ENCODE measurements at regions not wholly inside any gene's neighbourhood (a gene's known extent, or its start where the extent isn't known, plus 50 kb on each side); places are given as distances from the start of the nearest gene placed in this dataset.

- H3K27ac ChIP-seq (ENCODE audit: low read length): no peak overlapping the region
- intact Hi-C loops (cut with micrococcal nuclease; ENCODE audit: unreplicated experiment): no loop called here
Measured at GRCh38 chr13:74017301-74018061, 116.7 kb downstream of the KLF12 start.

DNA sequence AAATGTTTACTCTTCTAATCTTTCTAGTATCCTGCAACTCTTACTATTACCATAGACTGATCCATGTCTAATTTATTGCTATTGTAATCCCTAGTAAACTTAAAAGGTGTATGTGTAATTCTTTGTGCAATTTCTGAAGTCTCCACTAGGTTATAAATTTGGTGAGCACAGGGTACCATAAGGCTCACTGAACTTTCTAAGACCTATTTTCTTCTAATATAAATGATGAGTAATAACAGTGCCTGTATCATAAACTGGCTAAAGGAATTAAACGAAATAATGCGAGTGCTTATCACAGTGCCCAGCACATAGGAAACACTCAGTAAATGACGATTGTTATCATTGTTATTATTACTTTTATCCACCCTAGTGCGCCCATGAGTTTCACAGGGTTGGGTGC, 119.1 kb downstream of the KLF12 start:
- in situ Hi-C loops (cut with HindIII; ENCODE audit: low pct_unique_long_range_greater_than_20kb, low sequenced_read_pairs): no loop called here
- intact Hi-C loops (cut with micrococcal nuclease; ENCODE audit: unreplicated experiment): no loop called here
- ATAC-seq (no peak), DNase-seq (ENCODE audit: low read depth, low spot score) (no peak)
- POLR2A ChIA-PET: no interaction called here
- TF ChIP-seq TCF7L2 (IDR thresholded peaks at IDR 0.05; ENCODE audit: low read depth, low read length) (no peak), POLR2AphosphoS5 (IDR thresholded peaks at IDR 0.05; ENCODE audit: low read depth, low read length) (no peak)
- Histone ChIP-seq H3K36me3 (ENCODE audit: control insufficient read depth, insufficient read depth, low read length) (no peaks in the 10 kb centered on the region), H3K27ac (ENCODE audit: low read length) (no peak overlapping the region), H3K27me3 (ENCODE audit: control insufficient read depth, insufficient read depth, low read length) (no peaks in the 10 kb centered on the region), H3K4me1 (ENCODE audit: control insufficient read depth, insufficient read depth, low read length) (no peaks in the 10 kb centered on the region), H3K4me3 (ENCODE audit: low read depth in 2 of 2, low read length in 2 of 2) (no peak overlapping the region), H3K9me3 (ENCODE audit: control insufficient read depth, insufficient read depth, low read depth, low read length) (no peaks in the 10 kb centered on the region)
- CTCF ChIA-PET: no interaction called here
- BruUV-seq (replicated peaks): no TSS peak

More at GRCh38 chr13:74017301-74018061, 116.7 kb downstream of the KLF12 start:
- ChIA-PET POLR2A (no interaction called here), CTCF (no interaction called here)
- Histone ChIP-seq H3K4me1 (ENCODE audit: control insufficient read depth, insufficient read depth, low read length) (no peaks in the 10 kb centered on the region), H3K27me3 (ENCODE audit: control insufficient read depth, insufficient read depth, low read length) (no peaks in the 10 kb centered on the region), H3K9me3 (ENCODE audit: control insufficient read depth, insufficient read depth, low read depth, low read length) (no peaks in the 10 kb centered on the region), H3K4me3 (ENCODE audit: low read depth in 2 of 2, low read length in 2 of 2) (no peak overlapping the region), H3K36me3 (ENCODE audit: control insufficient read depth, insufficient read depth, low read length) (no peaks in the 10 kb centered on the region)
- TF ChIP-seq TCF7L2 (IDR thresholded peaks at IDR 0.05; ENCODE audit: low read depth, low read length): no peak
- no peak for TF ChIP-seq POLR2AphosphoS5 (IDR thresholded peaks at IDR 0.05; ENCODE audit: low read depth, low read length)
- no peak for TF ChIP-seq SIN3A (IDR thresholded peaks at IDR 0.05; ENCODE audit: borderline replicate concordance, insufficient read depth, low read depth, low read length)
- no peak for TF ChIP-seq REST (IDR thresholded peaks at IDR 0.05; ENCODE audit: insufficient read depth in 1 of 2, low read depth in 2 of 2, low read length in 1 of 2)
- ATAC-seq (no peak), DNase-seq (ENCODE audit: low read depth, low spot score) (no peak)
- no TSS peak for BruUV-seq (replicated peaks)
- in situ Hi-C loops (cut with HindIII; ENCODE audit: low pct_unique_long_range_greater_than_20kb, low sequenced_read_pairs): no loop called here

GRCh38 chr13:74009100-74009668, 125.0 kb downstream of the KLF12 start:
- in situ Hi-C loops (cut with HindIII; ENCODE audit: low pct_unique_long_range_greater_than_20kb, low sequenced_read_pairs) (no loop called here), intact Hi-C loops (cut with micrococcal nuclease; ENCODE audit: unreplicated experiment) (no loop called here)
- Histone ChIP-seq H3K4me3 (ENCODE audit: low read depth in 2 of 2, low read length in 2 of 2) (no peak overlapping the region), H3K27me3 (ENCODE audit: control insufficient read depth, insufficient read depth, low read length) (no peaks in the 10 kb centered on the region), H3K4me1 (ENCODE audit: control insufficient read depth, insufficient read depth, low read length) (no peaks in the 10 kb centered on the region), H3K9me3 (ENCODE audit: control insufficient read depth, insufficient read depth, low read depth, low read length) (no peaks in the 10 kb centered on the region), H3K27ac (ENCODE audit: low read length) (no peak overlapping the region), H3K36me3 (ENCODE audit: control insufficient read depth, insufficient read depth, low read length) (no peaks in the 10 kb centered on the region)
- DNase-seq (ENCODE audit: low read depth, low spot score) (no peak), ATAC-seq (no peak)
- CTCF ChIA-PET: no interaction called here
- POLR2A ChIA-PET: no interaction called here
- no peak for TF ChIP-seq POLR2AphosphoS5 (IDR thresholded peaks at IDR 0.05; ENCODE audit: low read depth, low read length)
- TF ChIP-seq SIN3A (IDR thresholded peaks at IDR 0.05; ENCODE audit: borderline replicate concordance, insufficient read depth, low read depth, low read length): no peak
- TF ChIP-seq REST (IDR thresholded peaks at IDR 0.05; ENCODE audit: insufficient read depth in 1 of 2, low read depth in 2 of 2, low read length in 1 of 2): no peak
- TF ChIP-seq, protein P1, sequence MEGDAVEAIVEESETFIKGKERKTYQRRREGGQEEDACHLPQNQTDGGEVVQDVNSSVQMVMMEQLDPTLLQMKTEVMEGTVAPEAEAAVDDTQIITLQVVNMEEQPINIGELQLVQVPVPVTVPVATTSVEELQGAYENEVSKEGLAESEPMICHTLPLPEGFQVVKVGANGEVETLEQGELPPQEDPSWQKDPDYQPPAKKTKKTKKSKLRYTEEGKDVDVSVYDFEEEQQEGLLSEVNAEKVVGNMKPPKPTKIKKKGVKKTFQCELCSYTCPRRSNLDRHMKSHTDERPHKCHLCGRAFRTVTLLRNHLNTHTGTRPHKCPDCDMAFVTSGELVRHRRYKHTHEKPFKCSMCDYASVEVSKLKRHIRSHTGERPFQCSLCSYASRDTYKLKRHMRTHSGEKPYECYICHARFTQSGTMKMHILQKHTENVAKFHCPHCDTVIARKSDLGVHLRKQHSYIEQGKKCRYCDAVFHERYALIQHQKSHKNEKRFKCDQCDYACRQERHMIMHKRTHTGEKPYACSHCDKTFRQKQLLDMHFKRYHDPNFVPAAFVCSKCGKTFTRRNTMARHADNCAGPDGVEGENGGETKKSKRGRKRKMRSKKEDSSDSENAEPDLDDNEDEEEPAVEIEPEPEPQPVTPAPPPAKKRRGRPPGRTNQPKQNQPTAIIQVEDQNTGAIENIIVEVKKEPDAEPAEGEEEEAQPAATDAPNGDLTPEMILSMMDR (IDR thresholded peaks at IDR 0.05): no peak
- TF ChIP-seq TCF7L2 (IDR thresholded peaks at IDR 0.05; ENCODE audit: low read depth, low read length): no peak
- no TSS peak for BruUV-seq (replicated peaks)
